Naive thymus-derived CD8-positive, alpha-beta T cell (primary cell): ENCODE measurements at regions not wholly inside any gene's neighbourhood (a gene's known extent, or its start where the extent isn't known, plus 50 kb on each side); places are given as distances from the start of the nearest gene placed in this dataset.
A peak's percentile ranks its signal among the peaks of the same experiment; 100 is the strongest.

ENCODE experiments used
- ATAC-seq, 2 donors: fragments of 150-1000 bp; cut with Tn5 transposase in 1 of 2; sonication (Bioruptor Pico), chemical (Tn5 transposase) in 1 of 2; 1 replicate in 1 of 2; 2 replicates in 1 of 2; pipeline ENCODE4 v1.10.0; 2021; ENCODE audit warnings: mild to moderate bottlenecking in 2 of 2, moderate library complexity in 2 of 2
- POLR2A ChIA-PET: fragments of 350-600 bp; sonication (Branson Sonifier 250); formaldehyde crosslinking; loops from one replicate; lab custom pipeline; 2021; ENCODE audit warnings: antibody characterized with exemption; lab: Charles Lee
- DNase-seq, 10 donors: peaks; one replicate each; pipeline versions ENCODE4 v3.0.0 to v3.0.0-alpha.2; 2020 to 2022
- H3K27ac Mint-ChIP-seq, 10 donors: one replicate each; pipeline ENCODE4 v1.8.0; 2020 to 2022; ENCODE audit warnings: mild to moderate bottlenecking in 10 of 10, mixed read lengths in 10 of 10, moderate library complexity in 4 of 10, inconsistent platforms in 1 of 10
- H3K27me3 Mint-ChIP-seq, 5 donors: one replicate each; pipeline ENCODE4 v1.8.0; 2021 to 2022; ENCODE audit warnings: mixed read lengths in 5 of 5
- H3K36me3 Mint-ChIP-seq, 3 donors: one replicate each; pipeline ENCODE4 v1.8.0; 2020 to 2022; ENCODE audit warnings: mixed read lengths in 3 of 3, mild to moderate bottlenecking in 2 of 3, inconsistent platforms in 1 of 3
- H3K4me1 Mint-ChIP-seq, 4 donors: one replicate each; pipeline ENCODE4 v1.8.0; 2021 to 2022; ENCODE audit warnings: mixed read lengths in 4 of 4
- H3K4me3 Mint-ChIP-seq, 10 donors: one replicate each; pipeline ENCODE4 v1.8.0; 2020 to 2022; ENCODE audit warnings: mild to moderate bottlenecking in 10 of 10, mixed read lengths in 10 of 10, moderate library complexity in 6 of 10, inconsistent platforms in 1 of 10
- H3K9me3 Mint-ChIP-seq, 9 donors: one replicate each; pipeline ENCODE4 v1.8.0; 2020 to 2022; ENCODE audit warnings: mixed read lengths in 9 of 9, mild to moderate bottlenecking in 3 of 9, inconsistent platforms in 1 of 9, moderate library complexity in 1 of 9

- POLR2A ChIA-PET = no interaction called here
- ATAC-seq (no peak), DNase-seq (no peak)
- H3K27me3 Mint-ChIP-seq = peaks cover 2 to 11% (median 4%) of the 10 kb centered on the region in 5 donors
- no peak overlapping the region for H3K4me3 Mint-ChIP-seq
- H3K36me3 Mint-ChIP-seq = no peaks in the 10 kb centered on the region
- H3K4me1 Mint-ChIP-seq = peaks cover 0 to 2% (median 0%) of the 10 kb centered on the region in 4 donors
- H3K9me3 Mint-ChIP-seq = peaks cover 0 to 1% (median 0%) of the 10 kb centered on the region in 9 donors
- H3K27ac Mint-ChIP-seq = peak overlapping the region in 1 of 10 donors; percentile 4
These were observed 184.0 kb upstream of the UBL3 start for GRCh38 chr13:30034458-30034795.

- no peak for ATAC-seq
- Mint-ChIP-seq H3K27ac (peak overlapping the region in 1 of 10 donors; percentile 4), H3K9me3 (peaks cover 0 to 1% (median 0%) of the 10 kb centered on the region in 9 donors), H3K4me3 (no peak overlapping the region), H3K27me3 (peaks cover 0 to 9% (median 4%) of the 10 kb centered on the region in 5 donors), H3K4me1 (peaks cover 0 to 2% (median 0%) of the 10 kb centered on the region in 4 donors), H3K36me3 (no peaks in the 10 kb centered on the region)
- DNase-seq = no peak
- POLR2A ChIA-PET = no interaction called here
These were observed 183.5 kb upstream of the UBL3 start for GRCh38 chr13:30033681-30034457.

- POLR2A ChIA-PET = no interaction called here
These were observed 181.8 kb upstream of the UBL3 start for GRCh38 chr13:30032263-30032662.

GRCh38 chr13:30031488-30031887 lies 181.1 kb upstream of the UBL3 start:
- peaks cover 0 to 2% (median 0%) of the 10 kb centered on the region in 5 donors for H3K27me3 Mint-ChIP-seq
- POLR2A ChIA-PET = no interaction called here
- H3K27ac Mint-ChIP-seq = no peak overlapping the region
- H3K9me3 Mint-ChIP-seq = no peaks in the 10 kb centered on the region
- peaks cover 0 to 2% (median 0%) of the 10 kb centered on the region in 4 donors for H3K4me1 Mint-ChIP-seq
- ATAC-seq (no peak), DNase-seq (no peak)
- no peak overlapping the region for H3K4me3 Mint-ChIP-seq
- no peaks in the 10 kb centered on the region for H3K36me3 Mint-ChIP-seq

More at GRCh38 chr13:30032263-30032662, 181.8 kb upstream of the UBL3 start:
- DNase-seq = no peak
- Mint-ChIP-seq H3K9me3 (no peaks in the 10 kb centered on the region), H3K27me3 (peaks cover 0 to 2% (median 0%) of the 10 kb centered on the region in 5 donors), H3K27ac (no peak overlapping the region), H3K4me1 (peaks cover 0 to 2% (median 0%) of the 10 kb centered on the region in 4 donors), H3K36me3 (no peaks in the 10 kb centered on the region), H3K4me3 (no peak overlapping the region)
- ATAC-seq = no peak

- no peaks in the 10 kb centered on the region for H3K4me1 Mint-ChIP-seq
- POLR2A ChIA-PET = no interaction called here
- no peak for DNase-seq
- no peak overlapping the region for H3K27ac Mint-ChIP-seq
- ATAC-seq = no peak
- H3K4me3 Mint-ChIP-seq = no peak overlapping the region
- H3K9me3 Mint-ChIP-seq = no peaks in the 10 kb centered on the region
- no peaks in the 10 kb centered on the region for H3K27me3 Mint-ChIP-seq
- H3K36me3 Mint-ChIP-seq = no peaks in the 10 kb centered on the region
These were observed 179.8 kb upstream of the UBL3 start for GRCh38 chr13:30030141-30030750.

GRCh38 chr13:30027569-30028455 lies 177.4 kb upstream of the UBL3 start:
- no peak overlapping the region for H3K4me3 Mint-ChIP-seq
- no peaks in the 10 kb centered on the region for H3K9me3 Mint-ChIP-seq
- POLR2A ChIA-PET = no interaction called here
- H3K27ac Mint-ChIP-seq = peak overlapping the region in 3 of 10 donors; percentile 0 to 51 (median 40)
- H3K27me3 Mint-ChIP-seq = peaks cover 0 to 3% (median 0%) of the 10 kb centered on the region in 5 donors
- no peak for ATAC-seq
- no peaks in the 10 kb centered on the region for H3K36me3 Mint-ChIP-seq
- peaks cover 0 to 2% (median 0%) of the 10 kb centered on the region in 4 donors for H3K4me1 Mint-ChIP-seq
- DNase-seq = no peak

GRCh38 chr13:30026909-30027308 lies 176.5 kb upstream of the UBL3 start:
- Mint-ChIP-seq H3K36me3 (no peaks in the 10 kb centered on the region), H3K27me3 (peaks cover 0 to 3% (median 0%) of the 10 kb centered on the region in 5 donors), H3K4me1 (peaks cover 0 to 5% (median 0%) of the 10 kb centered on the region in 4 donors), H3K9me3 (no peaks in the 10 kb centered on the region), H3K27ac (peak overlapping the region in 2 of 10 donors; percentile 41 to 73), H3K4me3 (no peak overlapping the region)
- ATAC-seq (no peak), DNase-seq (no peak)
- POLR2A ChIA-PET = no interaction called here

- Mint-ChIP-seq H3K4me3 (no peak overlapping the region), H3K9me3 (no peaks in the 10 kb centered on the region), H3K36me3 (no peaks in the 10 kb centered on the region), H3K27me3 (peaks cover 0 to 3% (median 0%) of the 10 kb centered on the region in 5 donors), H3K4me1 (peaks cover 0 to 5% (median 0%) of the 10 kb centered on the region in 4 donors), H3K27ac (peak overlapping the region in 2 of 10 donors; percentile 6 to 13)
- ATAC-seq (no peak), DNase-seq (no peak)
- POLR2A ChIA-PET = no interaction called here
These were observed 175.7 kb upstream of the UBL3 start for GRCh38 chr13:30026093-30026492.

GRCh38 chr13:30025351-30025750 lies 174.9 kb upstream of the UBL3 start:
- no peak for DNase-seq
- Mint-ChIP-seq H3K9me3 (no peaks in the 10 kb centered on the region), H3K27me3 (peaks cover 0 to 3% (median 0%) of the 10 kb centered on the region in 5 donors), H3K36me3 (no peaks in the 10 kb centered on the region), H3K4me1 (peaks cover 0 to 5% (median 0%) of the 10 kb centered on the region in 4 donors), H3K27ac (peak overlapping the region in 1 of 10 donors; percentile 19), H3K4me3 (no peak overlapping the region)
- POLR2A ChIA-PET = no interaction called here
- no peak for ATAC-seq

- peak overlapping the region in 3 of 10 donors; percentile 19 to 71 (median 20) for H3K27ac Mint-ChIP-seq
- H3K36me3 Mint-ChIP-seq = no peaks in the 10 kb centered on the region
- peaks cover 0 to 3% (median 0%) of the 10 kb centered on the region in 5 donors for H3K27me3 Mint-ChIP-seq
- H3K9me3 Mint-ChIP-seq = no peaks in the 10 kb centered on the region
- no peak overlapping the region for H3K4me3 Mint-ChIP-seq
- POLR2A ChIA-PET = no interaction called here
- DNase-seq = no peak
- ATAC-seq = no peak
- peaks cover 0 to 5% (median 0%) of the 10 kb centered on the region in 4 donors for H3K4me1 Mint-ChIP-seq
These were observed 173.9 kb upstream of the UBL3 start for GRCh38 chr13:30024125-30024865.

- ATAC-seq (no peak), DNase-seq (no peak)
- H3K27me3 Mint-ChIP-seq = peaks cover 0 to 3% (median 0%) of the 10 kb centered on the region in 5 donors
- no peaks in the 10 kb centered on the region for H3K9me3 Mint-ChIP-seq
- peak overlapping the region in 2 of 10 donors; percentile 20 to 71 for H3K27ac Mint-ChIP-seq
- H3K36me3 Mint-ChIP-seq = no peaks in the 10 kb centered on the region
- no peak overlapping the region for H3K4me3 Mint-ChIP-seq
- POLR2A ChIA-PET = no interaction called here
- peaks cover 0 to 5% (median 0%) of the 10 kb centered on the region in 4 donors for H3K4me1 Mint-ChIP-seq
These were observed 172.9 kb upstream of the UBL3 start for GRCh38 chr13:30023196-30023895.
